ENCODE measurements at regions not wholly inside any gene's neighbourhood (a gene's known extent, or its start where the extent isn't known, plus 50 kb on each side); places are given as distances from the start of the nearest gene placed in this dataset.
"Not testable (repeated sequence)": the region's sequence is repeated elsewhere in the genome, so short reads cannot be mapped to it uniquely, and the experiment has no call there.

- no peak for DNase-seq (ENCODE audit: low spot score)
Measured at GRCh38 chr15:98526094-98526493, 122.2 kb upstream of the IGF1R start.

GRCh38 chr15:98528046-98528725, 120.2 kb upstream of the IGF1R start:
- no peak for DNase-seq (ENCODE audit: low spot score)

- no peak for DNase-seq (ENCODE audit: low spot score)
Measured at GRCh38 chr15:98529205-98530145, 118.9 kb upstream of the IGF1R start.

GRCh38 chr15:98530570-98530969, 117.8 kb upstream of the IGF1R start:
- DNase-seq (ENCODE audit: low spot score) = no peak

GRCh38 chr15:98532063-98532462, 116.3 kb upstream of the IGF1R start:
- no peak for DNase-seq (ENCODE audit: low spot score)

- DNase-seq (ENCODE audit: low spot score) = no peak
Measured at GRCh38 chr15:98536976-98537375, 111.4 kb upstream of the IGF1R start.

- no peak for DNase-seq (ENCODE audit: low spot score)
Measured at GRCh38 chr15:98537516-98538060, 110.8 kb upstream of the IGF1R start.

- DNase-seq (ENCODE audit: low spot score) = no peak
Measured at GRCh38 chr15:98541519-98541918, 106.8 kb upstream of the IGF1R start.

GRCh38 chr15:98543237-98543636, 105.1 kb upstream of the IGF1R start:
- DNase-seq (ENCODE audit: low spot score) = no peak

GRCh38 chr15:98546329-98546728, 102.0 kb upstream of the IGF1R start:
- DNase-seq (ENCODE audit: low spot score) = no peak

- DNase-seq (ENCODE audit: low spot score) = no peak
Measured at GRCh38 chr15:98547275-98547674, 101.1 kb upstream of the IGF1R start.

- DNase-seq (ENCODE audit: low spot score) = no peak
Measured at GRCh38 chr15:98547741-98548138, 100.6 kb upstream of the IGF1R start.

GRCh38 chr15:98548139-98548971, 100.0 kb upstream of the IGF1R start:
- peak; percentile 76 for DNase-seq (ENCODE audit: low spot score)

- DNase-seq (ENCODE audit: low spot score) = no peak
Measured at GRCh38 chr15:98549003-98549402, 99.3 kb upstream of the IGF1R start.

- no peak for DNase-seq (ENCODE audit: low spot score)
Measured at GRCh38 chr15:98549741-98550140, 98.6 kb upstream of the IGF1R start.

GRCh38 chr15:98550363-98550762, 98.0 kb upstream of the IGF1R start:
- not testable (repeated sequence) for DNase-seq (ENCODE audit: low spot score)

- peak; percentile 34 for DNase-seq (ENCODE audit: low spot score)
Measured at GRCh38 chr15:98551936-98552562, 96.3 kb upstream of the IGF1R start.

- DNase-seq (ENCODE audit: low spot score) = no peak
Measured at GRCh38 chr15:98554272-98555172, 93.8 kb upstream of the IGF1R start.

- DNase-seq (ENCODE audit: low spot score) = no peak
Measured at GRCh38 chr15:98555173-98555515, 93.2 kb upstream of the IGF1R start.

GRCh38 chr15:98556321-98556720, 92.0 kb upstream of the IGF1R start:
- DNase-seq (ENCODE audit: low spot score) = no peak

- DNase-seq (ENCODE audit: low spot score) = no peak
Measured at GRCh38 chr15:98560338-98560737, 88.0 kb upstream of the IGF1R start.
